HEK293 (cell line): ENCODE measurements at regions not wholly inside any gene's neighbourhood (a gene's known extent, or its start where the extent isn't known, plus 50 kb on each side); places are given as distances from the start of the nearest gene placed in this dataset.

Experiments used
- CTCF ChIA-PET: fragments of 350-600 bp; formaldehyde crosslinking; extraction: SDS; loops from one replicate; lab custom pipeline; 2021; ENCODE audit warnings: antibody characterized with exemption; lab: Yijun Ruan, JAX
- POLR2A ChIA-PET: fragments of 300-600 bp; formaldehyde crosslinking; extraction: SDS; loops from one replicate; lab custom pipeline; 2020; ENCODE audit warnings: antibody characterized with exemption, inconsistent platforms; lab: Yijun Ruan, JAX
- H3K27ac ChIP-seq: fragments of 200-500 bp; sonication (Bioruptor generic); 2 replicates; pipeline ENCODE4 v1.5.1; 2014; ENCODE audit warnings: low read depth, low read length, control low read depth, inconsistent platforms; ENCODE audit errors: extremely low read depth
- H3K36me3 ChIP-seq, 2 experiments: fragments of 200-500 bp in 1 of 2; sonication (Bioruptor generic) in 1 of 2; 1 replicate in 1 of 2; 2 replicates in 1 of 2; pipeline ENCODE4 v1.5.1; 2014 to 2017; ENCODE audit warnings: inconsistent platforms in 2 of 2, low read length in 2 of 2; ENCODE audit not compliant: control insufficient read depth in 2 of 2, insufficient read depth in 1 of 2
- H3K4me1 ChIP-seq: fragments of 200-500 bp; sonication (Bioruptor generic); 2 replicates; pipeline ENCODE4 v1.5.1; 2014; ENCODE audit warnings: mild to moderate bottlenecking, low read length, inconsistent platforms; ENCODE audit not compliant: control insufficient read depth, insufficient read depth
- H3K4me3 ChIP-seq: 2 replicates; pipeline ENCODE4 v1.5.1; 2011; ENCODE audit warnings: low read depth, mild to moderate bottlenecking, control low read depth, low read length, moderate library complexity
- H3K9me3 ChIP-seq: fragments of 200-500 bp; sonication (Bioruptor generic); 2 replicates; pipeline ENCODE4 v1.5.1; 2014; ENCODE audit warnings: low read depth, low read length, inconsistent platforms; ENCODE audit not compliant: control insufficient read depth, insufficient read depth
- AEBP2 ChIP-seq: fragments of 450-650 bp; formaldehyde crosslinking; IDR thresholded peaks from 2 replicates; pipeline ENCODE4 v1.5.1; 2016; ENCODE audit warnings: missing biosample characterization, missing genetic modification characterization, borderline replicate concordance
- BCL11A ChIP-seq: fragments of 450-650 bp; formaldehyde crosslinking; IDR thresholded peaks from 2 replicates; pipeline ENCODE4 v1.5.1; 2016; ENCODE audit warnings: low read depth, missing biosample characterization, missing genetic modification characterization
- HOXA7 ChIP-seq: sonication (generic); formaldehyde crosslinking; IDR thresholded peaks from 2 replicates; pipeline ENCODE4 v1.8.1; 2022; ENCODE audit warnings: missing genetic modification reagents, borderline replicate concordance
- REPIN1 ChIP-seq: fragments of 450-650 bp; formaldehyde crosslinking; IDR thresholded peaks from 2 replicates; pipeline ENCODE4 v1.5.1; 2017; ENCODE audit warnings: missing biosample characterization, missing genetic modification characterization, low read depth
- ZFP37 ChIP-seq: fragments of 450-650 bp; formaldehyde crosslinking; IDR thresholded peaks from 2 replicates; pipeline ENCODE4 v1.5.1; 2016; ENCODE audit warnings: missing biosample characterization, missing genetic modification characterization
- ZNF112 ChIP-seq: fragments of 450-650 bp; formaldehyde crosslinking; IDR thresholded peaks from 2 replicates; pipeline ENCODE4 v1.5.0; 2017; ENCODE audit warnings: missing biosample characterization, missing genetic modification characterization
- ZNF114 ChIP-seq: fragments of 450-650 bp; formaldehyde crosslinking; IDR thresholded peaks from 2 replicates; pipeline ENCODE4 v1.5.0; 2017; ENCODE audit warnings: missing biosample characterization, missing genetic modification characterization
- ZNF211 ChIP-seq: fragments of 450-650 bp; formaldehyde crosslinking; IDR thresholded peaks from 2 replicates; pipeline ENCODE4 v1.5.1; 2016; ENCODE audit warnings: low read depth, missing biosample characterization, missing genetic modification characterization
- ZNF311 ChIP-seq: fragments of 450-650 bp; formaldehyde crosslinking; IDR thresholded peaks from 2 replicates; pipeline ENCODE4 v1.5.1; 2017; ENCODE audit warnings: missing biosample characterization, missing genetic modification characterization, borderline replicate concordance
- ZNF324 ChIP-seq: fragments of 450-650 bp; formaldehyde crosslinking; IDR thresholded peaks from 2 replicates; pipeline ENCODE4 v1.5.1; 2016; ENCODE audit warnings: missing biosample characterization, missing genetic modification characterization
- ZNF394 ChIP-seq: fragments of 450-650 bp; formaldehyde crosslinking; IDR thresholded peaks from 2 replicates; pipeline ENCODE4 v1.5.1; 2016; ENCODE audit warnings: missing biosample characterization, missing genetic modification characterization, mild to moderate bottlenecking, moderate library complexity, borderline replicate concordance
- ZNF433 ChIP-seq: fragments of 450-650 bp; formaldehyde crosslinking; IDR thresholded peaks from 2 replicates; pipeline ENCODE4 v1.5.1; 2016; ENCODE audit warnings: missing biosample characterization, missing genetic modification characterization, low read depth
- ZNF521 ChIP-seq: fragments of 450-650 bp; formaldehyde crosslinking; IDR thresholded peaks from 2 replicates; pipeline ENCODE4 v1.5.1; 2017; ENCODE audit warnings: missing biosample characterization, mild to moderate bottlenecking, missing genetic modification characterization
- ZNF658 ChIP-seq: fragments of 450-650 bp; formaldehyde crosslinking; IDR thresholded peaks from 2 replicates; pipeline ENCODE4; 2016; ENCODE audit warnings: missing biosample characterization, missing genetic modification characterization
- ZNF677 ChIP-seq: fragments of 450-650 bp; IDR thresholded peaks from 2 replicates; pipeline ENCODE4 v1.5.0; 2018; ENCODE audit warnings: missing biosample characterization, mild to moderate bottlenecking, missing genetic modification characterization, moderate library complexity
- ZNF707 ChIP-seq: fragments of 450-650 bp; formaldehyde crosslinking; IDR thresholded peaks from 2 replicates; pipeline ENCODE4 v1.5.1; 2016; ENCODE audit warnings: missing biosample characterization, missing genetic modification characterization
- ZNF747 ChIP-seq: fragments of 450-650 bp; formaldehyde crosslinking; IDR thresholded peaks from 2 replicates; pipeline ENCODE4 v1.5.1; 2016; ENCODE audit warnings: missing biosample characterization, missing genetic modification characterization
- ZNF768 ChIP-seq: fragments of 450-650 bp; formaldehyde crosslinking; IDR thresholded peaks from 2 replicates; pipeline ENCODE4 v1.5.1; 2018; ENCODE audit warnings: missing biosample characterization, mild to moderate bottlenecking, missing genetic modification characterization
- ZNF776 ChIP-seq: fragments of 450-650 bp; formaldehyde crosslinking; IDR thresholded peaks from 2 replicates; pipeline ENCODE4 v1.5.0; 2017; ENCODE audit warnings: missing biosample characterization, missing genetic modification characterization, borderline replicate concordance
- ZNF791 ChIP-seq: fragments of 450-650 bp; formaldehyde crosslinking; IDR thresholded peaks from 2 replicates; pipeline ENCODE4 v1.5.1; 2016; ENCODE audit warnings: missing biosample characterization, missing genetic modification characterization
- ZNF792 ChIP-seq: fragments of 450-650 bp; formaldehyde crosslinking; IDR thresholded peaks from 2 replicates; pipeline ENCODE4 v1.5.1; 2016; ENCODE audit warnings: missing biosample characterization, missing genetic modification characterization
- TF ChIP-seq, protein P1 (sequence below): fragments of 450-650 bp; formaldehyde crosslinking; IDR thresholded peaks from 2 replicates; pipeline ENCODE4 v1.5.0; 2017; ENCODE audit warnings: missing biosample characterization, missing genetic modification characterization, borderline replicate concordance
- TF ChIP-seq, protein P2 (sequence below): fragments of 450-650 bp; formaldehyde crosslinking; IDR thresholded peaks from 2 replicates; pipeline ENCODE4 v1.5.1; 2016; ENCODE audit warnings: missing biosample characterization, missing genetic modification characterization, borderline replicate concordance

- no peaks in the 10 kb centered on the region for H3K9me3 ChIP-seq
- H3K36me3 ChIP-seq, result no peaks in the 10 kb centered on the region
- ChIA-PET CTCF (interaction anchor here (0.7 kb wide), 1 partner anchor 8 kb away, joined by 4 read pairs; no protein-coding TSS in a partner anchor), POLR2A (no interaction called here)
- H3K4me1 ChIP-seq, result no peaks in the 10 kb centered on the region
- no peak overlapping the region for H3K27ac ChIP-seq
- no peak for TF ChIP-seq ZNF658 (tag by site-specific recombination)
- no peak for TF ChIP-seq ZNF791
- TF ChIP-seq ZNF433 (tag by site-specific recombination), result no peak
- no peak for TF ChIP-seq ZNF747 (tag by site-specific recombination)
- no peak for TF ChIP-seq ZNF792 (tag by site-specific recombination)
- TF ChIP-seq ZNF112 (tag by site-specific recombination), result no peak
- TF ChIP-seq ZNF311 (tag by site-specific recombination), result no peak
- no peak for TF ChIP-seq HOXA7 (CRISPR knock-in tag)
- TF ChIP-seq ZNF394 (tag by site-specific recombination), result no peak
- no peak for TF ChIP-seq ZNF521 (tag by site-specific recombination)
- no peak overlapping the region for H3K4me3 ChIP-seq
Measured at GRCh38 chr11:122044086-122044485, 71.9 kb downstream of the BLID start.

DNA sequence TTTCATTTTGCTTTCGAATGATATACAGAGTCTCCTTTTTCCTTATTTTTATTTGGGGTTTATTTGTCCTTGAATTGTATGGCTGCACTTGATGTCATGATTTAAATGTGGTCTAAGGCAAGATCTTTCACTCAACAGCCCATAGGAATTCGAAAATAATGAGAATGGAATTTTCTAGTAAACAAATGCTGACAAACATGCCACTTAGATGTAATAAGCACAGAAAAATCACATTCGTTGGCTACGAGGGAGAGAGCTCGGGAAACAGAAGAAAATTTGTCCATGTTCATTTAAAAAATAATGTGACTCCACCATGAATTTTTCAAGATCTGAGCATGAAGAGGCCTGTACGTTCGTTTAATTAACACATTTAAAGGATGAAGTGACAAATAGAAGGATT, 73.0 kb downstream of the BLID start:
- TF ChIP-seq ZFP37 (tag by site-specific recombination) (no peak), BCL11A (tag by site-specific recombination) (no peak), ZNF211 (tag by site-specific recombination) (no peak), ZNF768 (tag by site-specific recombination) (no peak)
- TF ChIP-seq, protein P1, sequence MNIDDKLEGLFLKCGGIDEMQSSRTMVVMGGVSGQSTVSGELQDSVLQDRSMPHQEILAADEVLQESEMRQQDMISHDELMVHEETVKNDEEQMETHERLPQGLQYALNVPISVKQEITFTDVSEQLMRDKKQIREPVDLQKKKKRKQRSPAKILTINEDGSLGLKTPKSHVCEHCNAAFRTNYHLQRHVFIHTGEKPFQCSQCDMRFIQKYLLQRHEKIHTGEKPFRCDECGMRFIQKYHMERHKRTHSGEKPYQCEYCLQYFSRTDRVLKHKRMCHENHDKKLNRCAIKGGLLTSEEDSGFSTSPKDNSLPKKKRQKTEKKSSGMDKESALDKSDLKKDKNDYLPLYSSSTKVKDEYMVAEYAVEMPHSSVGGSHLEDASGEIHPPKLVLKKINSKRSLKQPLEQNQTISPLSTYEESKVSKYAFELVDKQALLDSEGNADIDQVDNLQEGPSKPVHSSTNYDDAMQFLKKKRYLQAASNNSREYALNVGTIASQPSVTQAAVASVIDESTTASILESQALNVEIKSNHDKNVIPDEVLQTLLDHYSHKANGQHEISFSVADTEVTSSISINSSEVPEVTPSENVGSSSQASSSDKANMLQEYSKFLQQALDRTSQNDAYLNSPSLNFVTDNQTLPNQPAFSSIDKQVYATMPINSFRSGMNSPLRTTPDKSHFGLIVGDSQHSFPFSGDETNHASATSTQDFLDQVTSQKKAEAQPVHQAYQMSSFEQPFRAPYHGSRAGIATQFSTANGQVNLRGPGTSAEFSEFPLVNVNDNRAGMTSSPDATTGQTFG (tag by site-specific recombination), result no peak
- H3K9me3 ChIP-seq, result no peaks in the 10 kb centered on the region
- no peak overlapping the region for H3K4me3 ChIP-seq
- no peaks in the 10 kb centered on the region for H3K36me3 ChIP-seq
- H3K27ac ChIP-seq, result no peak overlapping the region
- ChIA-PET POLR2A (no interaction called here), CTCF (interaction anchor here (0.7 kb wide), 1 partner anchor 78 kb away, joined by 5 read pairs; no protein-coding TSS in a partner anchor)
- no peaks in the 10 kb centered on the region for H3K4me1 ChIP-seq

DNA sequence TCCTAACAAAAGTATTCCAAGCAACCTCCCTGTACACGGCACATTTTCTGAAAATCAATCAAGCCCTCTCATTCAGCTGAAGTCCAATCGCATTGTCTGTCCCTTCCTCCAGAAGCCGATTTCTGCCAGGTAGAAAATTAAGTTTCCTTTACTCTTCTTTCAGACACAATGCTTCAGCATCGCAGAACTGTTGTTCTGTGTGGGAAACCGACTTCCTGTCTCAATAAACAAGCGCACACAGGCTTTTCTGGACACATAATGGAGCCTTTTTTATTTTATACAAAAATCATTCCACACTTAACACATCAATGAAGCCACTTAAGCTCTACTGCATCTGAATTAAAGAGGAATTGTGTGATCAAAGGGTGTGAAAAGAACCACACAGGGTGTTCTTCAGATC, 75.6 kb downstream of the BLID start:
- Histone ChIP-seq H3K9me3 (no peaks in the 10 kb centered on the region), H3K4me1 (no peaks in the 10 kb centered on the region), H3K4me3 (no peak overlapping the region), H3K36me3 (no peaks in the 10 kb centered on the region), H3K27ac (no peak overlapping the region)
- CTCF ChIA-PET, result no interaction called here
- POLR2A ChIA-PET, result interaction anchor here (0.6 kb wide), 1 partner anchor 110 kb away, joined by 3 read pairs; no protein-coding TSS in a partner anchor
- no peak for TF ChIP-seq ZNF707 (tag by site-specific recombination)
- no peak for TF ChIP-seq ZNF114 (tag by site-specific recombination)
- TF ChIP-seq REPIN1 (tag by site-specific recombination), result no peak
- TF ChIP-seq AEBP2 (tag by site-specific recombination), result no peak
- TF ChIP-seq, protein P2, sequence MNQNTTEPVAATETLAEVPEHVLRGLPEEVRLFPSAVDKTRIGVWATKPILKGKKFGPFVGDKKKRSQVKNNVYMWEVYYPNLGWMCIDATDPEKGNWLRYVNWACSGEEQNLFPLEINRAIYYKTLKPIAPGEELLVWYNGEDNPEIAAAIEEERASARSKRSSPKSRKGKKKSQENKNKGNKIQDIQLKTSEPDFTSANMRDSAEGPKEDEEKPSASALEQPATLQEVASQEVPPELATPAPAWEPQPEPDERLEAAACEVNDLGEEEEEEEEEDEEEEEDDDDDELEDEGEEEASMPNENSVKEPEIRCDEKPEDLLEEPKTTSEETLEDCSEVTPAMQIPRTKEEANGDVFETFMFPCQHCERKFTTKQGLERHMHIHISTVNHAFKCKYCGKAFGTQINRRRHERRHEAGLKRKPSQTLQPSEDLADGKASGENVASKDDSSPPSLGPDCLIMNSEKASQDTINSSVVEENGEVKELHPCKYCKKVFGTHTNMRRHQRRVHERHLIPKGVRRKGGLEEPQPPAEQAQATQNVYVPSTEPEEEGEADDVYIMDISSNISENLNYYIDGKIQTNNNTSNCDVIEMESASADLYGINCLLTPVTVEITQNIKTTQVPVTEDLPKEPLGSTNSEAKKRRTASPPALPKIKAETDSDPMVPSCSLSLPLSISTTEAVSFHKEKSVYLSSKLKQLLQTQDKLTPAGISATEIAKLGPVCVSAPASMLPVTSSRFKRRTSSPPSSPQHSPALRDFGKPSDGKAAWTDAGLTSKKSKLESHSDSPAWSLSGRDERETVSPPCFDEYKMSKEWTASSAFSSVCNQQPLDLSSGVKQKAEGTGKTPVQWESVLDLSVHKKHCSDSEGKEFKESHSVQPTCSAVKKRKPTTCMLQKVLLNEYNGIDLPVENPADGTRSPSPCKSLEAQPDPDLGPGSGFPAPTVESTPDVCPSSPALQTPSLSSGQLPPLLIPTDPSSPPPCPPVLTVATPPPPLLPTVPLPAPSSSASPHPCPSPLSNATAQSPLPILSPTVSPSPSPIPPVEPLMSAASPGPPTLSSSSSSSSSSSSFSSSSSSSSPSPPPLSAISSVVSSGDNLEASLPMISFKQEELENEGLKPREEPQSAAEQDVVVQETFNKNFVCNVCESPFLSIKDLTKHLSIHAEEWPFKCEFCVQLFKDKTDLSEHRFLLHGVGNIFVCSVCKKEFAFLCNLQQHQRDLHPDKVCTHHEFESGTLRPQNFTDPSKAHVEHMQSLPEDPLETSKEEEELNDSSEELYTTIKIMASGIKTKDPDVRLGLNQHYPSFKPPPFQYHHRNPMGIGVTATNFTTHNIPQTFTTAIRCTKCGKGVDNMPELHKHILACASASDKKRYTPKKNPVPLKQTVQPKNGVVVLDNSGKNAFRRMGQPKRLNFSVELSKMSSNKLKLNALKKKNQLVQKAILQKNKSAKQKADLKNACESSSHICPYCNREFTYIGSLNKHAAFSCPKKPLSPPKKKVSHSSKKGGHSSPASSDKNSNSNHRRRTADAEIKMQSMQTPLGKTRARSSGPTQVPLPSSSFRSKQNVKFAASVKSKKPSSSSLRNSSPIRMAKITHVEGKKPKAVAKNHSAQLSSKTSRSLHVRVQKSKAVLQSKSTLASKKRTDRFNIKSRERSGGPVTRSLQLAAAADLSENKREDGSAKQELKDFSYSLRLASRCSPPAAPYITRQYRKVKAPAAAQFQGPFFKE (tag by site-specific recombination), result no peak
- TF ChIP-seq ZNF324 (tag by site-specific recombination), result no peak
- no peak for TF ChIP-seq ZNF677 (tag by site-specific recombination)
- TF ChIP-seq ZNF433 (tag by site-specific recombination), result no peak
- no peak for TF ChIP-seq ZNF776 (tag by site-specific recombination)
